Type B pancreatic cell (in vitro differentiated cells): ENCODE measurements at regions not wholly inside any gene's neighbourhood (a gene's known extent, or its start where the extent isn't known, plus 50 kb on each side); places are given as distances from the start of the nearest gene placed in this dataset.

Experiments
- DNase-seq: peaks from one replicate; pipeline ENCODE4 v3.0.0; 2021; ENCODE audit warnings: mixed read lengths; ENCODE audit not compliant: unreplicated experiment; ENCODE audit errors: extremely low spot score
- H3K27ac Mint-ChIP-seq: 2 replicates; pipeline ENCODE4 v1.8.0; 2021; ENCODE audit warnings: mild to moderate bottlenecking, mixed read lengths
- H3K27me3 Mint-ChIP-seq: 2 replicates; pipeline ENCODE4 v1.8.0; 2021; ENCODE audit warnings: mixed read lengths
- H3K36me3 Mint-ChIP-seq: 2 replicates; pipeline ENCODE4 v1.8.0; 2021; ENCODE audit warnings: mixed read lengths
- H3K4me1 Mint-ChIP-seq: one replicate; pipeline ENCODE4 v1.8.0; 2021; ENCODE audit warnings: mixed read lengths; ENCODE audit not compliant: unreplicated experiment
- H3K4me3 Mint-ChIP-seq: 2 replicates; pipeline ENCODE4 v1.8.0; 2021; ENCODE audit warnings: mild to moderate bottlenecking, mixed read lengths
- H3K9me3 Mint-ChIP-seq: 2 replicates; pipeline ENCODE4 v1.8.0; 2021; ENCODE audit warnings: mixed read lengths
- CTCF ChIP-seq: fragments of 200-600 bp; sonication (generic); conservative IDR thresholded peaks from 2 replicates; pipeline ENCODE4 v1.5.0; 2021; ENCODE audit warnings: antibody characterized with exemption, mild to moderate bottlenecking

GRCh38 chr13:75151081-75151643 lies 330.8 kb downstream of the TBC1D4 start:
- Mint-ChIP-seq H3K27ac (no peak overlapping the region), H3K4me3 (no peak overlapping the region), H3K9me3 (peaks cover 9% of the 10 kb centered on the region), H3K27me3 (peaks cover 7% of the 10 kb centered on the region), H3K36me3 (no peaks in the 10 kb centered on the region), H3K4me1 (peaks cover 5% of the 10 kb centered on the region)
- TF ChIP-seq CTCF, result no peak
- DNase-seq, result no peak

- Mint-ChIP-seq H3K4me1 (peaks cover 5% of the 10 kb centered on the region), H3K27me3 (peaks cover 7% of the 10 kb centered on the region), H3K4me3 (no peak overlapping the region), H3K36me3 (no peaks in the 10 kb centered on the region), H3K27ac (no peak overlapping the region), H3K9me3 (peaks cover 17% of the 10 kb centered on the region)
- no peak for TF ChIP-seq CTCF
- DNase-seq, result no peak
Measured at GRCh38 chr13:75149776-75150175, 332.2 kb downstream of the TBC1D4 start.

- H3K36me3 Mint-ChIP-seq, result no peaks in the 10 kb centered on the region
- DNase-seq, result no peak
- H3K4me3 Mint-ChIP-seq, result no peak overlapping the region
- peaks cover 5% of the 10 kb centered on the region for H3K4me1 Mint-ChIP-seq
- H3K27me3 Mint-ChIP-seq, result peaks cover 6% of the 10 kb centered on the region
- no peak for TF ChIP-seq CTCF
- peaks cover 17% of the 10 kb centered on the region for H3K9me3 Mint-ChIP-seq
- no peak overlapping the region for H3K27ac Mint-ChIP-seq
Measured at GRCh38 chr13:75147946-75148345, 334.0 kb downstream of the TBC1D4 start.

- H3K27ac Mint-ChIP-seq, result no peak overlapping the region
- no peak overlapping the region for H3K4me3 Mint-ChIP-seq
- H3K36me3 Mint-ChIP-seq, result no peaks in the 10 kb centered on the region
- no peak for TF ChIP-seq CTCF
- DNase-seq, result no peak
- H3K27me3 Mint-ChIP-seq, result peaks cover 4% of the 10 kb centered on the region
- peaks cover 10% of the 10 kb centered on the region for H3K9me3 Mint-ChIP-seq
- peaks cover 5% of the 10 kb centered on the region for H3K4me1 Mint-ChIP-seq
Measured at GRCh38 chr13:75146436-75146835, 335.5 kb downstream of the TBC1D4 start.

GRCh38 chr13:75145927-75146326 lies 336.0 kb downstream of the TBC1D4 start:
- peaks cover 4% of the 10 kb centered on the region for H3K27me3 Mint-ChIP-seq
- H3K9me3 Mint-ChIP-seq, result peaks cover 10% of the 10 kb centered on the region
- H3K27ac Mint-ChIP-seq, result no peak overlapping the region
- TF ChIP-seq CTCF, result no peak
- no peak overlapping the region for H3K4me3 Mint-ChIP-seq
- H3K4me1 Mint-ChIP-seq, result peaks cover 5% of the 10 kb centered on the region
- no peak for DNase-seq
- H3K36me3 Mint-ChIP-seq, result no peaks in the 10 kb centered on the region

GRCh38 chr13:75139291-75139690 lies 342.7 kb downstream of the TBC1D4 start:
- peaks cover 5% of the 10 kb centered on the region for H3K4me1 Mint-ChIP-seq
- H3K27me3 Mint-ChIP-seq, result no peaks in the 10 kb centered on the region
- H3K9me3 Mint-ChIP-seq, result peaks cover 7% of the 10 kb centered on the region
- no peak for TF ChIP-seq CTCF
- no peak overlapping the region for H3K4me3 Mint-ChIP-seq
- no peak for DNase-seq
- H3K27ac Mint-ChIP-seq, result no peak overlapping the region
- H3K36me3 Mint-ChIP-seq, result no peaks in the 10 kb centered on the region
